GM12891 (cell line): ENCODE measurements at regions not wholly inside any gene's neighbourhood (a gene's known extent, or its start where the extent isn't known, plus 50 kb on each side); places are given as distances from the start of the nearest gene placed in this dataset.

Experiments used
- PAX5 ChIP-seq: IDR thresholded peaks from 2 replicates; pipeline ENCODE4 v1.6.1; 2011; ENCODE audit warnings: low read length, moderate library complexity, mild to moderate bottlenecking; ENCODE audit not compliant: insufficient read depth, severe bottlenecking
- POLR2A ChIP-seq: IDR thresholded peaks from 2 replicates; pipeline ENCODE4 v1.6.1; 2011; ENCODE audit warnings: low read depth, low read length, control low read depth
- POLR2AphosphoS5 ChIP-seq: IDR thresholded peaks from 2 replicates; pipeline ENCODE4 v1.6.1; 2011; ENCODE audit warnings: low read depth, low read length, control low read depth
- POU2F2 ChIP-seq: IDR thresholded peaks from 2 replicates; pipeline ENCODE4 v1.6.1; 2011; ENCODE audit warnings: low read depth, mild to moderate bottlenecking, control low read depth, low read length, moderate library complexity
- SPI1 ChIP-seq: IDR thresholded peaks from 2 replicates; pipeline ENCODE4 v1.6.1; 2011; ENCODE audit warnings: low read depth, low read length, control low read depth
- TAF1 ChIP-seq: IDR thresholded peaks from 2 replicates; pipeline ENCODE4 v1.6.1; 2011; ENCODE audit warnings: low read depth, low read length, control low read depth

GRCh38 chrX:144379156-144379555 is 495.3 kb downstream of the UBE2NL start:
- TF ChIP-seq TAF1 (no peak), POLR2A (no peak), POLR2AphosphoS5 (no peak), SPI1 (no peak), PAX5 (no peak), POU2F2 (no peak)
